Prostate gland (tissue), 2 donors: ENCODE measurements at regions not wholly inside any gene's neighbourhood (a gene's known extent, or its start where the extent isn't known, plus 50 kb on each side); places are given as distances from the start of the nearest gene placed in this dataset.

Experiments used
- CTCF ChIP-seq, 4 experiments: fragments of 200-600 bp in 2 of 4; fragments of 450-650 bp in 2 of 4; sonication (generic) in 2 of 4; IDR thresholded peaks; 1 replicate in 3 of 4; 2 replicates in 1 of 4; pipeline ENCODE4 v1.5.1; 2016 to 2019; ENCODE audit warnings: antibody characterized with exemption in 4 of 4, mild to moderate bottlenecking in 2 of 4, moderate library complexity in 2 of 4
- POLR2A ChIP-seq: fragments of 450-650 bp; IDR thresholded peaks from one replicate; pipeline ENCODE4 v1.6.1; 2016; ENCODE audit warnings: antibody characterized with exemption, mild to moderate bottlenecking
- POLR2AphosphoS5 ChIP-seq: sonication (generic); formaldehyde crosslinking; IDR thresholded peaks from one replicate; pipeline ENCODE4 v1.6.1; 2017; ENCODE audit warnings: antibody characterized with exemption

- no peak for TF ChIP-seq CTCF (IDR thresholded peaks at IDR 0.05)
- no peak for TF ChIP-seq POLR2A
- TF ChIP-seq POLR2AphosphoS5: no peak
Observed at GRCh38 chr2:58341047-58341446, 99.9 kb upstream of the FANCL start.
